Dermis microvascular lymphatic vessel endothelial cell (primary cell): ENCODE measurements at regions not wholly inside any gene's neighbourhood (a gene's known extent, or its start where the extent isn't known, plus 50 kb on each side); places are given as distances from the start of the nearest gene placed in this dataset.

ENCODE experiments used
- DNase-seq, 2 donors: peaks; one replicate each; pipeline versions ENCODE4 v3.0.0 to v3.0.0-alpha.2; 2010; ENCODE audit warnings: low read depth in 2 of 2

- DNase-seq = no peak
Measured at GRCh38 chr12:19012965-19013364, 116.6 kb upstream of the PLEKHA5 start.

DNA sequence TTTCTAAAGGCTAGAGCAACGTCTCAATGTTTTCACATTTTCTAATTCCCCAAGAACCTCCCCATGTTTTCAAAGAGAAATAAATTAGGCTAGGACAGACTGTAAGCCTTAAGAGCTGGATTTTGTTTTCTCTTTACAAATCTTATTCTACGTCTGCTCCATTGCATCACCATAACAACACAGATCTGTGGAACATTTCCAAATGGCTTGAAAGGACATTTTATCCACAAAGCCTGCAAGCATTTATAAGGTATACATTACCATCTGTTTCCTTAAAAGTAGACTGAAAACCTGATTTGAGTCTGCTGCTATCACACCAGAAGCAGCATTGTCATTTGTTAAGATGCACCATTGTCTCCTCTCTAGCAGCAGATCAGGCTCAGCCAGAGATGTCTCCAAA, 115.3 kb upstream of the PLEKHA5 start:
- no peak for DNase-seq

DNA sequence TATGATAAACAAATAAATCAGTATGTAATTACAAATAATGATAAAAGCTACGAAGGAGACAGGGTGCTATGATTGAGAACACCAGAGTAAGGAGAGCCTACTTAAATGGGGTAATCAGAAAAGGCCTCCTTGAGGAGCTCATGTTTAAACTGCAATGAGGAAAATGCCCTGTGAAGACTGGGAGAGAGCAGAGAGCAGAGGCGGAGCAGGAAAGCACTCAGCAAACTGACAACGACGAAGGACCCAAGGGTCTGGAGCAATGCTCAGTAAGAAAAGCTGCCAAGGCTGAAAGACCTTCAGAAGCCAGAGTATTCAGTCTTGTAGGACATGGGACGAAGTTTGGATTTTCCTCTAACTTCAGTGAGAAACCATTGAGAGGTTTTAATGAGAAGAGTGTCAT, 114.2 kb upstream of the PLEKHA5 start:
- no peak for DNase-seq

DNA sequence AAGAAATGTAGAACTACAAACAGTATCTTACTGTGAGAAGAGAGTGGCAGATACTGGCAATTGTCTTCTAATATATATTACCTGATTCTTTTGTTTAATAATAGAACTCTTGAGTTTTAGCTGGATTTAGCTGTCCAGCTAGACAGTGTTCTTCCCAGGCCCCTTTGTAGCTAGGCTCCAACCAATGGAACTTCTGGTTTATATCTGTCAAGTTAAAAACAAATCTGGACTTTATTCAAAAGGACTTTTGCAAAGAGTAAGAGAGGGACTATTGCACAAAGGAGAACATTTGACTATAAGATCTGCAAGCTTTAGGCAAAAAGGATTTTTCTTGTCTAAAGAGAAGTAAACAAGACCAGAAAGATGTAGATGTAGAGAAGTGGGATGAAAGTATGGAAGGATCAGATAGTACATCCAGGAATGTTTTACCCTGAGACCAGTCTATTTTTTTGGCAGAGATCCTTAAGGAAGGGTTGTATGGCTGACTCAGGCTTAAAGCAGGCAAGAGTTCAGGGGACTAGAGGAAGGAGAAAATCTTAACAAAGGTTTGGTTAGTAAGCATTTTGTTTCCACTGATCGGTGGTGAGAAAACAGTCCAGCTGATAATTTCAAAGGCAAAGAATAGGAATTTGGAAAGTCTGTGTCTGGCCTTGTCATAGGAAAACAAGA, 111.1 kb upstream of the PLEKHA5 start:
- DNase-seq = no peak

DNA sequence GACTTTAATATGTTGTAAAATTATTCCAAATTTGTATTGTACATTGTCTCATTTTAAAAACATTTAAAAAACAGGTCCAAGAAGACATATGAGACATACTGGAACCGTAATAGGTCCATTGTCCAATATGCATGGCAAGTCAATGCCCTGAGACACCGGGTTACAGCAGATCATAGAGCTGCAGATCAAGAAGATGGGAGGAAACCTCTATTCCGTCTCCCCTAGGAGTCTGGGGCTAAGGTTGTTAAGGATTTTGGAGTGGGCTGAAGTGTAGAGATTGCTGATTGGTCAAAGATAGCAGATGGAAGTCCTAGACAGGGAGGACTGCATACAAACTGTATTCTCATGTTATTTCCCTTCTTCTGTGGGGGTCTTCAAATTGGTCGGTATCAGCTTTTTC, 108.3 kb upstream of the PLEKHA5 start:
- no peak for DNase-seq

GRCh38 chr12:19021646-19022045, 107.9 kb upstream of the PLEKHA5 start:
- DNase-seq = no peak

DNA sequence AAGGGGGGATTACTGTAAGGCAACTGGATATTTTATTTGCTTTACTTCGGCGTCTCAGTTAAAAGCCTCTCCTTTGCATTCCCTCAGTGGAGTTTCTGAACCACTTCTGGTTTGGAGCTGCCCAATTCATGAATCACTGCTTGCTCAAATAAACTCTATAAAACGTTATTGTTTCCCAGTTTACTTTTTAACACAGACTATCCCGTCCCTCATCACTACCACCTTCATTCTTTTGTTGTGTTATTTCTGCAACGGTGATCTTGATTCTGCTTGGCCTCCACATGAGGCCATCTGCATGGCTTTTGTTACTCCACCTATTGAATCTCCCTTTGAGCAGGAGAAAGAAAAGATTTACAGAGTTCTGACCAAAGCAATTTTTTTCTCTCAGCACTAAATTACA, 104.0 kb upstream of the PLEKHA5 start:
- DNase-seq = no peak

GRCh38 chr12:19026034-19026433, 103.5 kb upstream of the PLEKHA5 start:
- no peak for DNase-seq

DNA sequence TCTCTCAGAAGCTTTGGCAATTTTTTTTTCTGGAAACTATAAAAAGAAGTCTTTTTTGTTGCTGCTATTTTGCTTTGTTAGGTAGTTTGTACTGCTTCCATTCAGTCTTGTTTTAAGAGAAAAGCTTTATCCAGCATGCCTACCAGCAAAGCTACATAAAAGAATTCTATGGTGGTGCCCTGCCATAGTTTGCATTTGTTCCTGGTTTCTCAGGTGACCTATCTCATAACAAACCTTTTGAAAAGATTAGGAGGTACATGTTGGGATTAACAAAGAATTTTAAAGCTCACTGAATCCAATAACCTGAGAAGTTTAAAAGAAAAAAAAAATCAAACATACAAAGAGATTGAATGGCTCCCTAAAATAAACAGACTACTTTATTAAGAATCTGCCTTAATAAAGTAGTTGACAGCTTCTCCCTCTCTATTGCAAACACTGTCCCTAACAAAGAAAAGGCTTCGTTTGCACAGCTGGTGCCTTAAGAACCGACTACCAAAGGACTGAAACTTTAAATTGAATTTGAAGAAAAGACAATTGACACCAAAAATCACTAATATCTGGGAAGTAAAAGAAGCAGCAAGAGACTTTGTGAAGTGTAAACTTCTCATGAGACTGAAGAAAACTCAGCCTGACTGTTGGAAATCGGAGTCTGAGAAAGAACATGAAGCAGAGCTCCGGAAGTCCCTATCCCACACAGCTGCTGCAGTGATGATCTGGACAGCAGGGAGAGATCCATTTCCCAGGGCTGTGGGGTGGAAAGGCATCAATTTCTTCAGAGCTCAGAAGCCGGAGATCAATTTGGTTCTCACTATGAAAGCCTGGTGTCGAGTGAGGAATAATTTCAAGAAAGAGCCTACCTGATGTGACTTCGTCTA, 102.7 kb upstream of the PLEKHA5 start:
- no peak for DNase-seq

DNA sequence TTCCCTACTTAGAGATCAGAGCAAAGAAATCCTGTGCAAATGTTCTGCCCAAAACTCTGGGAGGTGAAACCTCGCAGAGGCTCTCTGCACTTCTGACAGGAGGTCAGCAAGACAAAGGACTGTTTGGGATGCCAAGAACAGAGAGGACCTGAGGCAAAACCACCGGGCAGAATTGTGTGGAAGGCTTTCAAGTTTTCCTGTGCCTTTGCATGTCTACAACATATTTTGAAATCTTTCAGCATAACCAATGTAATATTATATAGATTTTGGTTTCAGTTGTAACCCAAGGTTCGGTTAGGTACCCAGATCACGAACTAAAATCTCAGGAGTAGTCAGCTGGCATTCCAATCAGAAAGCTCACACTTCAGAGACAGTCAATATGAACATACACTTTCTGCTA, 99.4 kb upstream of the PLEKHA5 start:
- DNase-seq = no peak

- no peak for DNase-seq
Measured at GRCh38 chr12:19030603-19031002, 98.9 kb upstream of the PLEKHA5 start.

DNA sequence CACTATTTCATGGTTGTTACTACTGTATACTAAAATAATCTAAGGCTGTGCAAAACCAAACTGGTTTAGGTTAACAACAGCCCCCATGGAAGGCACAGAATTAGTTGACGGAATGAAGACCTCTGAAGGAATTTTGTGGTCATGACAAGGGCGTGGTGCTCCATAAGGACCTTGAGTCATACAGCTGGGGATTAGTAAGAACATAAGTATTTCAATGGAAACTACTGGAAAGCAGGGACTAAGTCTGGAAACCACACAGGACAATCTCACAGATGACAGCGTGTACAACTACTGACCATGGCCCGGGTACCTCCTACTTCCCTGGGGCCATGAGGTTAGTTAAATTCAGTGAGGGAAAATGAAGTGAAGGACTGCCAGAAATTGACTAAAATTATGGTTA, 98.5 kb upstream of the PLEKHA5 start:
- DNase-seq = no peak

- DNase-seq = no peak
Measured at GRCh38 chr12:19032826-19033225, 96.7 kb upstream of the PLEKHA5 start.

- DNase-seq = no peak
Measured at GRCh38 chr12:19033244-19033643, 96.3 kb upstream of the PLEKHA5 start.

DNA sequence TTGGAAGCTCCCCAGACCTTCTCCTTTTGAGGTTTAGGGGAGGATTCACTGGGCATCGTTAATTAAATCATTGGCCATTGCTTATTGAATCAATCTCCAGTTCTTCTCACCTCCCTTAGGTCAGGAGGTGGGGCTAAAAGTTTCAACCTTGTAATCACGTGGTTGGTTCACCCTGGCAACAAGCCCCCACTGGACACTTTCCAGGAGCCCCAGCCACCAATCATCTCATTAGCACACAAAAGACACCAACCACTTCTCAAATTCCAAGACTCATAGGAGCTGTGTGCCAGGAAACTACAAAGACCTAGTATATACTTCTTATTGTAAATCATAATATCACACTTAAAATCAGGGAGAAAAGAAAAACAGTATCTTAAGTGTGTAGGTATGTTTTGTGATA, 94.6 kb upstream of the PLEKHA5 start:
- DNase-seq = no peak

GRCh38 chr12:19035536-19035935, 94.0 kb upstream of the PLEKHA5 start:
- no peak for DNase-seq

DNA sequence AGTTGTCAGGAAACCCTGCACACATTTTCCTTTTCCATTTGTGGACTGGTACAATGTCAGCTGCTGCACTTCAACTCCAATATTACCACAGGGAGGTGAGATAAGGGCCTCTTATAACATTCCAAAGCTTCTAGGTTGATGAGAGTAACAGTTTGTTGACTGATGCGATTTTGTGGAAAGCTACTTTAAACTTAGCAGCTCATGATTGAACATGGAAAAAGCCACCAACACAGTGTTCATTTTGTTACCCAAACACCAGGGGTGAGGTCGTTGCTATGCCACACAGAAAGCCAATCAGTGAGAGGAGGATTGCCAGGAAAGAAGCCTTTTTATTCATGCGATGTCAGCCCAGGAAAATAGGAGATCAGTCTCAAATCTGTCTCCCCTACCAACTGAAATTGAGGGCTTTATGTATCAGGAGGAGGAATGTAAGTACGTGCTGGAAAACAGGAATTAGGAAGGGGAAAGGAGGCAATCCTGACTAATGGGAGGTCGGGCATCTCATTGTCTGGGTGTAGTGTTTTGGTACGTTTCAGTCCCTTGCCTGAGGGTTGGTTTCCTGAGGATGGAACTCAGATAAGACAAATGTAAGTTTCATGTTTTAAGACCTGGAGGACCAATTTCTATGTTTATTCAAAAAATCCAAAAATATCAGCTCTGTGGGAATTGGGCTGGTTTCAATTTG, 92.7 kb upstream of the PLEKHA5 start:
- no peak for DNase-seq

GRCh38 chr12:19038209-19038608, 91.3 kb upstream of the PLEKHA5 start:
- no peak for DNase-seq

GRCh38 chr12:19039515-19039914, 90.0 kb upstream of the PLEKHA5 start:
- DNase-seq = no peak

DNA sequence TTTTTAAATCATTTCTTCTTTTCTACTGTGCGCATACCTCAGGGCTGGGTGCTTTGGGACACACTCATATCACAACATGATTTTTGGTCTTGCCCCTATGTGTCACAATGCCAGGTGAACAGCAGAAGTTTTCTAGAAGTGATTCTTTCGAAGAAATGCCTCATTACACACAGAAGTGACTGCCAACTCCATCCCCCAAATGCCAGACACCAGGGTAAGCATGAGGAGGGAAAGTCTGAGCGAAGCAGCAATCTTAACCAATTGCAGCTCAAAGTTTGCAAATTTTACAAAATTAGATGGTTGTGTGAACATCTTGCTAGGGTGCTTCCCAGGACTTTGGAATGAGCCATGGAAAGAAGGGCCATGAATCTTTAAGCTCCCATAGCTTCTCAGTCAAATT, 87.3 kb upstream of the PLEKHA5 start:
- DNase-seq = no peak

DNA sequence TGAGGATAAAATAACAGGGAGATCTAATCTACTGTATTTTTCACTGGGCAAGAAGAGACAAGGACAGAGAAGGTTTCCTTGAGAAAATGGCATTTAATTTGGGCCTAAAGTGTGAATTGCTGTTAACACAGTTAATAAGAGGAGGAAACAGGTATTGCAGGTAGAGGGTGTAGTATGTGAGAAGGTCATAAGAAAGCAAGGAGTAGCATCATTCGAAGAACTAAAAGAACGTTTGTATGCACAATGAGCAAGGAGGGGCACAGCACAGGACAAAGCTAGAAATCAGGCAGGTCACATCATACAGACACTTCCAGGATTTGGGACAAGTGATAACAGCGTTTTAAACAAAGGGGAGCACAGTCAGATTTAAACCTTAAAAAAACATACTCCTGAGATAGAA, 85.1 kb upstream of the PLEKHA5 start:
- no peak for DNase-seq

DNA sequence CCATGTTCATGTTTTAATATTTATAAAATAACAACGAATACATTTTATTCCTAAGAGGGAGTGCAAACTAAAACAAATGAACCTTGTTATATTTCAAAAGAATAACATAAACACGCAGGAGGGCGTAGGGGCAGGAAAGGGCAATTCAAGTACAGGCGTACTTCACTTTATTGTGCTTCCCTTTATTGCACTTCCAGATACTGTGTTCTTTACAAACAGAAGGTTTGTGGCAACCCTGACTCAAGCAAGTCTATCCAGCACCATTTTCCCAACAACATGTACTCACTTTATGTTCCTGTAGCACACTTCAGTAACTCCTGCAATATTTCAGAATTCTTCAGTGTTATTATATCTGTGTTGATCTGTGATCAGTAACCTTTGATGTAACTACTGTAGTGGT, 84.6 kb upstream of the PLEKHA5 start:
- no peak for DNase-seq

DNA sequence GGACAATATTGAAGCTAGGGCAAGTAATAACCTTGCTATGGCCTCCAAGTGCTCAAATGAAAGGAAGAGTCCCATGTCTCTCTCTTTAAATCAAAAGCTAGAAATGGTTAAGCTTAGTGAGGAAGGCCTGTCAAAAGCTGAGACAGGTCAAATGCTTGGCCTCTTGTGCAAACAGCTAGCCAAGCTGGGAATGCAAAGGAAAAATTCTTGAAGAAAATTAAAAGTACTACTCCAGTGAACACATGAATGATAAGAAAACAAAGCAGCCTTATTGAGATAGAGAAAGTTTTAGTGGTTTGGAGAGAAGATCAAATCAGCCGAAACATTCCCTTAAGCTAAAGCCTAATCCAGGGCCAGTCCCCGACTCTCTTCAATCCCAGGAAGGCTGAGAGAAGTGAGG, 84.1 kb upstream of the PLEKHA5 start:
- no peak for DNase-seq
